GM23338 (cell line): ENCODE measurements at regions not wholly inside any gene's neighbourhood (a gene's known extent, or its start where the extent isn't known, plus 50 kb on each side); places are given as distances from the start of the nearest gene placed in this dataset.

Source experiments
- ATAC-seq: fragments of 200-7000 bp; cut with Tn5 transposase; 3 replicates; pipeline ENCODE4 v1.9.1; 2020
- DNase-seq: peaks from one replicate; pipeline ENCODE4 v3.0.0-alpha.2; 2015; ENCODE audit warnings: low spot score
- H2AFZ ChIP-seq: fragments of 200-600 bp; sonication (generic); 2 replicates; pipeline ENCODE4 v1.8.0; 2016; ENCODE audit warnings: antibody characterized with exemption, mild to moderate bottlenecking, moderate library complexity
- H3F3A ChIP-seq: fragments of 200-600 bp; sonication (generic); replicated peaks from 2 replicates; pipeline ENCODE4 v1.8.0; 2017; ENCODE audit warnings: antibody characterized with exemption, mixed run types, low read depth
- H3K27ac ChIP-seq: fragments of 200-600 bp; sonication (generic); 2 replicates; pipeline ENCODE4 v1.6.1; 2016; ENCODE audit warnings: low read depth
- H3K27me3 ChIP-seq: fragments of 200-600 bp; sonication (generic); 2 replicates; pipeline ENCODE4 v1.8.0; 2016; ENCODE audit warnings: mild to moderate bottlenecking, mixed run types, moderate library complexity; ENCODE audit not compliant: insufficient read depth
- H3K36me3 ChIP-seq: fragments of 200-600 bp; sonication (generic); 2 replicates; pipeline ENCODE4 v1.8.0; 2016; ENCODE audit warnings: mild to moderate bottlenecking; ENCODE audit not compliant: insufficient read depth
- H3K4me1 ChIP-seq: fragments of 200-600 bp; sonication (generic); 2 replicates; pipeline ENCODE4 v1.8.0; 2016; ENCODE audit warnings: mild to moderate bottlenecking, moderate library complexity; ENCODE audit not compliant: insufficient read depth
- H3K4me2 ChIP-seq: fragments of 200-600 bp; sonication (generic); 2 replicates; pipeline ENCODE4 v1.7.1; 2017; ENCODE audit warnings: mixed run types
- H3K4me3 ChIP-seq: fragments of 200-600 bp; sonication (generic); 2 replicates; pipeline ENCODE4 v1.6.1; 2016; ENCODE audit warnings: mixed run types
- H3K79me2 ChIP-seq: fragments of 200-600 bp; sonication (generic); replicated peaks from 2 replicates; pipeline ENCODE4 v1.8.0; 2017; ENCODE audit warnings: mild to moderate bottlenecking; ENCODE audit not compliant: insufficient read depth
- H3K9me2 ChIP-seq: fragments of 200-600 bp; sonication (generic); 2 replicates; pipeline ENCODE4 v1.8.0; 2017; ENCODE audit not compliant: insufficient read depth
- H4K20me1 ChIP-seq: fragments of 200-600 bp; sonication (generic); replicated peaks from 2 replicates; pipeline ENCODE4 v1.8.0; 2017; ENCODE audit warnings: mild to moderate bottlenecking; ENCODE audit not compliant: insufficient read depth
- H3K27ac Mint-ChIP-seq: 2 replicates; pipeline ENCODE4 v1.8.0; 2020; ENCODE audit warnings: inconsistent platforms, mild to moderate bottlenecking, moderate library complexity, mixed read lengths
- H3K27me3 Mint-ChIP-seq: 3 replicates; pipeline ENCODE4 v1.8.0; 2022; ENCODE audit warnings: low read depth, mild to moderate bottlenecking, moderate library complexity, mixed read lengths, inconsistent platforms; ENCODE audit not compliant: insufficient read depth, poor library complexity
- H3K36me3 Mint-ChIP-seq: 3 replicates; pipeline ENCODE4 v1.8.0; 2021; ENCODE audit warnings: low read depth, mild to moderate bottlenecking, inconsistent platforms, moderate library complexity, mixed read lengths
- H3K4me1 Mint-ChIP-seq: 3 replicates; pipeline ENCODE4 v1.8.0; 2020; ENCODE audit warnings: mild to moderate bottlenecking, inconsistent platforms, mixed read lengths
- H3K4me3 Mint-ChIP-seq: 3 replicates; pipeline ENCODE4 v1.8.0; 2021; ENCODE audit warnings: moderate library complexity, mild to moderate bottlenecking, inconsistent platforms, mixed read lengths
- H3K9me3 Mint-ChIP-seq: 3 replicates; pipeline ENCODE4 v1.8.0; 2020; ENCODE audit warnings: moderate library complexity, mild to moderate bottlenecking, inconsistent platforms, mixed read lengths
- CREB1 ChIP-seq: fragments of 250-450 bp; sonication (Bioruptor Pico); IDR thresholded peaks from 2 replicates; pipeline ENCODE4 v1.5.0; 2020; ENCODE audit warnings: low read depth, mild to moderate bottlenecking, moderate library complexity
- EZH2 ChIP-seq: fragments of 200-600 bp; sonication (generic); IDR thresholded peaks from one replicate; pipeline ENCODE4 v1.8.0; 2017; ENCODE audit warnings: antibody characterized with exemption, mild to moderate bottlenecking, low read depth; ENCODE audit not compliant: unreplicated experiment
- EZH2phosphoT487 ChIP-seq: fragments of 200-600 bp; sonication (generic); IDR thresholded peaks from one replicate; pipeline ENCODE4 v1.8.1; 2018; ENCODE audit warnings: antibody characterized with exemption; ENCODE audit not compliant: unreplicated experiment
- JUNB ChIP-seq: IDR thresholded peaks from one replicate; pipeline ENCODE4 v1.6.1; 2016; ENCODE audit warnings: antibody characterized with exemption; ENCODE audit not compliant: unreplicated experiment
- NANOG ChIP-seq: IDR thresholded peaks from 2 replicates; pipeline ENCODE4 v1.6.1; 2016; ENCODE audit warnings: antibody characterized with exemption, borderline replicate concordance
- POLR2AphosphoS5 ChIP-seq: IDR thresholded peaks from 2 replicates; pipeline ENCODE4 v1.6.1; 2016; ENCODE audit warnings: antibody characterized with exemption, low read depth
- STAT1 ChIP-seq: IDR thresholded peaks from one replicate; pipeline ENCODE4 v1.6.1; 2016; ENCODE audit warnings: antibody characterized with exemption; ENCODE audit not compliant: unreplicated experiment
- ZNF114 ChIP-seq: fragments of 250-450 bp; sonication (Bioruptor Pico); IDR thresholded peaks from 2 replicates; pipeline ENCODE4 v1.5.0; 2020; ENCODE audit warnings: mild to moderate bottlenecking, moderate library complexity
- ZNF331 ChIP-seq: fragments of 250-450 bp; sonication (Bioruptor Pico); IDR thresholded peaks from 2 replicates; pipeline ENCODE4 v1.5.0; 2020; ENCODE audit warnings: low read depth, mild to moderate bottlenecking, moderate library complexity
- TF ChIP-seq, protein P1 (sequence below): fragments of 250-450 bp; sonication (Bioruptor Pico); IDR thresholded peaks from 2 replicates; pipeline ENCODE4 v1.5.0; 2020; ENCODE audit warnings: mild to moderate bottlenecking, moderate library complexity
- TF ChIP-seq, protein P2 (sequence below), 2 experiments: fragments of 200-600 bp in 1 of 2; sonication (generic) in 1 of 2; conservative IDR thresholded peaks; 2 replicates each; pipeline versions ENCODE4 v1.5.1 to v1.6.1; 2016 to 2017; ENCODE audit warnings: antibody characterized with exemption in 2 of 2, low read depth in 2 of 2, mild to moderate bottlenecking in 2 of 2, moderate library complexity in 1 of 2
- TF ChIP-seq, protein P3 (sequence below): IDR thresholded peaks from one replicate; pipeline ENCODE4 v1.6.1; 2018; ENCODE audit warnings: antibody characterized with exemption; ENCODE audit not compliant: unreplicated experiment
- TF ChIP-seq, protein P4 (sequence below): IDR thresholded peaks from 2 replicates; pipeline ENCODE4 v1.6.1; 2016; ENCODE audit warnings: antibody characterized with exemption

DNA sequence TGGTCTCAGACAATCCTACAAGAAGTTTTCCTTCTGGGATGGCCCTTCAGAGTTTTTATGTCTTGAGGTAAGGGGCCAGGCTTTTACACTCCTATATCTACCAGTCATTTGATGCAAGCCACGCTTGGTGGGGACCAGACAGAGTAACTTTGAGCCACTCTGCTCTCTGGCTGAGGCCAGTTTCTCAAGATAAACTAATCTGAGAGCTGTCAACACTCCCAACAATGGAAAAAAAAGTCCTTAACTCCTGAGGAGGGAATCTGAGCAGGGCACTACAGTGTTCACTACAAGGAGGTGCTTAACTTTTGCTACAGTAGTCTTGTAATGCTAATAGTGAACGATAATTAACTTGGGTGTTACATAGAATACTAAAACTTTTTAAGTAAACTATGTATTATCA, 62.7 kb downstream of the MRPS30 start:
- no peaks in the 10 kb centered on the region for H4K20me1 ChIP-seq
- no peaks in the 10 kb centered on the region for H3K4me1 ChIP-seq
- no peak for ATAC-seq
- DNase-seq: no peak
- no peak overlapping the region for H2AFZ ChIP-seq
- H3K9me2 ChIP-seq: no peaks in the 10 kb centered on the region
- H3K79me2 ChIP-seq: no peaks in the 10 kb centered on the region
- H3K36me3 ChIP-seq: no peaks in the 10 kb centered on the region
- Mint-ChIP-seq H3K4me1 (0 out of 3 replicates have a peak, but pooled peaks cover 4% of the 10 kb centered on the region), H3K36me3 (no peaks in the 10 kb centered on the region), H3K27me3 (peaks cover 2% of the 10 kb centered on the region), H3K27ac (no peak overlapping the region), H3K4me3 (no peak overlapping the region), H3K9me3 (no peaks in the 10 kb centered on the region)
- TF ChIP-seq, protein P1, sequence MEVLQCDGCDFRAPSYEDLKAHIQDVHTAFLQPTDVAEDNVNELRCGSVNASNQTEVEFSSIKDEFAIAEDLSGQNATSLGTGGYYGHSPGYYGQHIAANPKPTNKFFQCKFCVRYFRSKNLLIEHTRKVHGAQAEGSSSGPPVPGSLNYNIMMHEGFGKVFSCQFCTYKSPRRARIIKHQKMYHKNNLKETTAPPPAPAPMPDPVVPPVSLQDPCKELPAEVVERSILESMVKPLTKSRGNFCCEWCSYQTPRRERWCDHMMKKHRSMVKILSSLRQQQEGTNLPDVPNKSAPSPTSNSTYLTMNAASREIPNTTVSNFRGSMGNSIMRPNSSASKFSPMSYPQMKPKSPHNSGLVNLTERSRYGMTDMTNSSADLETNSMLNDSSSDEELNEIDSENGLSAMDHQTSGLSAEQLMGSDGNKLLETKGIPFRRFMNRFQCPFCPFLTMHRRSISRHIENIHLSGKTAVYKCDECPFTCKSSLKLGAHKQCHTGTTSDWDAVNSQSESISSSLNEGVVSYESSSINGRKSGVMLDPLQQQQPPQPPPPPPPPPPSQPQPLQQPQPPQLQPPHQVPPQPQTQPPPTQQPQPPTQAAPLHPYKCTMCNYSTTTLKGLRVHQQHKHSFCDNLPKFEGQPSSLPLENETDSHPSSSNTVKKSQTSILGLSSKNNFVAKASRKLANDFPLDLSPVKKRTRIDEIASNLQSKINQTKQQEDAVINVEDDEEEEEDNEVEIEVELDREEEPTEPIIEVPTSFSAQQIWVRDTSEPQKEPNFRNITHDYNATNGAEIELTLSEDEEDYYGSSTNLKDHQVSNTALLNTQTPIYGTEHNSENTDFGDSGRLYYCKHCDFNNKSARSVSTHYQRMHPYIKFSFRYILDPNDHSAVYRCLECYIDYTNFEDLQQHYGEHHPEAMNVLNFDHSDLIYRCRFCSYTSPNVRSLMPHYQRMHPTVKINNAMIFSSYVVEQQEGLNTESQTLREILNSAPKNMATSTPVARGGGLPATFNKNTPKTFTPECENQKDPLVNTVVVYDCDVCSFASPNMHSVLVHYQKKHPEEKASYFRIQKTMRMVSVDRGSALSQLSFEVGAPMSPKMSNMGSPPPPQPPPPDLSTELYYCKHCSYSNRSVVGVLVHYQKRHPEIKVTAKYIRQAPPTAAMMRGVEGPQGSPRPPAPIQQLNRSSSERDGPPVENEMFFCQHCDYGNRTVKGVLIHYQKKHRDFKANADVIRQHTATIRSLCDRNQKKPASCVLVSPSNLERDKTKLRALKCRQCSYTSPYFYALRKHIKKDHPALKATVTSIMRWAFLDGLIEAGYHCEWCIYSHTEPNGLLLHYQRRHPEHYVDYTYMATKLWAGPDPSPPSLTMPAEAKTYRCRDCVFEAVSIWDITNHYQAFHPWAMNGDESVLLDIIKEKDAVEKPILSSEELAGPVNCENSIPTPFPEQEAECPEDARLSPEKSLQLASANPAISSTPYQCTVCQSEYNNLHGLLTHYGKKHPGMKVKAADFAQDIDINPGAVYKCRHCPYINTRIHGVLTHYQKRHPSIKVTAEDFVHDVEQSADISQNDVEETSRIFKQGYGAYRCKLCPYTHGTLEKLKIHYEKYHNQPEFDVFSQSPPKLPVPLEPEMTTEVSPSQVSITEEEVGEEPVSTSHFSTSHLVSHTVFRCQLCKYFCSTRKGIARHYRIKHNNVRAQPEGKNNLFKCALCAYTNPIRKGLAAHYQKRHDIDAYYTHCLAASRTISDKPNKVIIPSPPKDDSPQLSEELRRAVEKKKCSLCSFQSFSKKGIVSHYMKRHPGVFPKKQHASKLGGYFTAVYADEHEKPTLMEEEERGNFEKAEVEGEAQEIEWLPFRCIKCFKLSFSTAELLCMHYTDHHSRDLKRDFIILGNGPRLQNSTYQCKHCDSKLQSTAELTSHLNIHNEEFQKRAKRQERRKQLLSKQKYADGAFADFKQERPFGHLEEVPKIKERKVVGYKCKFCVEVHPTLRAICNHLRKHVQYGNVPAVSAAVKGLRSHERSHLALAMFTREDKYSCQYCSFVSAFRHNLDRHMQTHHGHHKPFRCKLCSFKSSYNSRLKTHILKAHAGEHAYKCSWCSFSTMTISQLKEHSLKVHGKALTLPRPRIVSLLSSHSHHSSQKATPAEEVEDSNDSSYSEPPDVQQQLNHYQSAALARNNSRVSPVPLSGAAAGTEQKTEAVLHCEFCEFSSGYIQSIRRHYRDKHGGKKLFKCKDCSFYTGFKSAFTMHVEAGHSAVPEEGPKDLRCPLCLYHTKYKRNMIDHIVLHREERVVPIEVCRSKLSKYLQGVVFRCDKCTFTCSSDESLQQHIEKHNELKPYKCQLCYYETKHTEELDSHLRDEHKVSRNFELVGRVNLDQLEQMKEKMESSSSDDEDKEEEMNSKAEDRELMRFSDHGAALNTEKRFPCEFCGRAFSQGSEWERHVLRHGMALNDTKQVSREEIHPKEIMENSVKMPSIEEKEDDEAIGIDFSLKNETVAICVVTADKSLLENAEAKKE: no peak
- TF ChIP-seq STAT1 (no peak), JUNB (no peak), NANOG (no peak), CREB1 (CRISPR knock-in tag) (no peak), ZNF331 (CRISPR knock-in tag) (no peak), EZH2phosphoT487 (no peak), POLR2AphosphoS5 (no peak), ZNF114 (CRISPR knock-in tag) (no peak), EZH2 (no peak)
- TF ChIP-seq, protein P2, sequence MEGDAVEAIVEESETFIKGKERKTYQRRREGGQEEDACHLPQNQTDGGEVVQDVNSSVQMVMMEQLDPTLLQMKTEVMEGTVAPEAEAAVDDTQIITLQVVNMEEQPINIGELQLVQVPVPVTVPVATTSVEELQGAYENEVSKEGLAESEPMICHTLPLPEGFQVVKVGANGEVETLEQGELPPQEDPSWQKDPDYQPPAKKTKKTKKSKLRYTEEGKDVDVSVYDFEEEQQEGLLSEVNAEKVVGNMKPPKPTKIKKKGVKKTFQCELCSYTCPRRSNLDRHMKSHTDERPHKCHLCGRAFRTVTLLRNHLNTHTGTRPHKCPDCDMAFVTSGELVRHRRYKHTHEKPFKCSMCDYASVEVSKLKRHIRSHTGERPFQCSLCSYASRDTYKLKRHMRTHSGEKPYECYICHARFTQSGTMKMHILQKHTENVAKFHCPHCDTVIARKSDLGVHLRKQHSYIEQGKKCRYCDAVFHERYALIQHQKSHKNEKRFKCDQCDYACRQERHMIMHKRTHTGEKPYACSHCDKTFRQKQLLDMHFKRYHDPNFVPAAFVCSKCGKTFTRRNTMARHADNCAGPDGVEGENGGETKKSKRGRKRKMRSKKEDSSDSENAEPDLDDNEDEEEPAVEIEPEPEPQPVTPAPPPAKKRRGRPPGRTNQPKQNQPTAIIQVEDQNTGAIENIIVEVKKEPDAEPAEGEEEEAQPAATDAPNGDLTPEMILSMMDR (conservative IDR thresholded peaks at IDR 0.05; ENCODE audit: low read depth in 2 of 2): no peak
- TF ChIP-seq, protein P3, sequence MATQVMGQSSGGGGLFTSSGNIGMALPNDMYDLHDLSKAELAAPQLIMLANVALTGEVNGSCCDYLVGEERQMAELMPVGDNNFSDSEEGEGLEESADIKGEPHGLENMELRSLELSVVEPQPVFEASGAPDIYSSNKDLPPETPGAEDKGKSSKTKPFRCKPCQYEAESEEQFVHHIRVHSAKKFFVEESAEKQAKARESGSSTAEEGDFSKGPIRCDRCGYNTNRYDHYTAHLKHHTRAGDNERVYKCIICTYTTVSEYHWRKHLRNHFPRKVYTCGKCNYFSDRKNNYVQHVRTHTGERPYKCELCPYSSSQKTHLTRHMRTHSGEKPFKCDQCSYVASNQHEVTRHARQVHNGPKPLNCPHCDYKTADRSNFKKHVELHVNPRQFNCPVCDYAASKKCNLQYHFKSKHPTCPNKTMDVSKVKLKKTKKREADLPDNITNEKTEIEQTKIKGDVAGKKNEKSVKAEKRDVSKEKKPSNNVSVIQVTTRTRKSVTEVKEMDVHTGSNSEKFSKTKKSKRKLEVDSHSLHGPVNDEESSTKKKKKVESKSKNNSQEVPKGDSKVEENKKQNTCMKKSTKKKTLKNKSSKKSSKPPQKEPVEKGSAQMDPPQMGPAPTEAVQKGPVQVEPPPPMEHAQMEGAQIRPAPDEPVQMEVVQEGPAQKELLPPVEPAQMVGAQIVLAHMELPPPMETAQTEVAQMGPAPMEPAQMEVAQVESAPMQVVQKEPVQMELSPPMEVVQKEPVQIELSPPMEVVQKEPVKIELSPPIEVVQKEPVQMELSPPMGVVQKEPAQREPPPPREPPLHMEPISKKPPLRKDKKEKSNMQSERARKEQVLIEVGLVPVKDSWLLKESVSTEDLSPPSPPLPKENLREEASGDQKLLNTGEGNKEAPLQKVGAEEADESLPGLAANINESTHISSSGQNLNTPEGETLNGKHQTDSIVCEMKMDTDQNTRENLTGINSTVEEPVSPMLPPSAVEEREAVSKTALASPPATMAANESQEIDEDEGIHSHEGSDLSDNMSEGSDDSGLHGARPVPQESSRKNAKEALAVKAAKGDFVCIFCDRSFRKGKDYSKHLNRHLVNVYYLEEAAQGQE: no peak
- TF ChIP-seq, protein P4, sequence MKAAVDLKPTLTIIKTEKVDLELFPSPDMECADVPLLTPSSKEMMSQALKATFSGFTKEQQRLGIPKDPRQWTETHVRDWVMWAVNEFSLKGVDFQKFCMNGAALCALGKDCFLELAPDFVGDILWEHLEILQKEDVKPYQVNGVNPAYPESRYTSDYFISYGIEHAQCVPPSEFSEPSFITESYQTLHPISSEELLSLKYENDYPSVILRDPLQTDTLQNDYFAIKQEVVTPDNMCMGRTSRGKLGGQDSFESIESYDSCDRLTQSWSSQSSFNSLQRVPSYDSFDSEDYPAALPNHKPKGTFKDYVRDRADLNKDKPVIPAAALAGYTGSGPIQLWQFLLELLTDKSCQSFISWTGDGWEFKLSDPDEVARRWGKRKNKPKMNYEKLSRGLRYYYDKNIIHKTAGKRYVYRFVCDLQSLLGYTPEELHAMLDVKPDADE: no peak
- no peak overlapping the region for H3K27ac ChIP-seq
- no peaks in the 10 kb centered on the region for H3F3A ChIP-seq
- no peak overlapping the region for H3K4me3 ChIP-seq
- H3K4me2 ChIP-seq: no peak overlapping the region
- no peaks in the 10 kb centered on the region for H3K27me3 ChIP-seq
